Inflammatory macrophage (primary cell): ENCODE measurements at regions not wholly inside any gene's neighbourhood (a gene's known extent, or its start where the extent isn't known, plus 50 kb on each side); places are given as distances from the start of the nearest gene placed in this dataset.

Experiments
- DNase-seq, 2 donors: peaks; one replicate each; pipeline ENCODE4 v3.0.0-alpha.2; 2020 to 2022

GRCh38 chr7:95718577-95719410 lies 53.6 kb upstream of the DYNC1I1 start:
- peak in 1 of 2 donors; percentile 4 for DNase-seq

GRCh38 chr7:95716357-95717122 lies 55.8 kb upstream of the DYNC1I1 start:
- no peak for DNase-seq

- peak; percentile 21 to 30 for DNase-seq
Observed at GRCh38 chr7:95715274-95715673, 57.1 kb upstream of the DYNC1I1 start.

GRCh38 chr7:95710711-95711110 lies 61.6 kb upstream of the DYNC1I1 start:
- no peak for DNase-seq

- DNase-seq, result no peak
Observed at GRCh38 chr7:95700917-95701316, 71.4 kb upstream of the DYNC1I1 start.

GRCh38 chr7:95694334-95694733 lies 78.0 kb upstream of the DYNC1I1 start:
- no peak for DNase-seq

GRCh38 chr7:95693551-95694333 lies 78.6 kb upstream of the DYNC1I1 start:
- DNase-seq, result peak; percentile 15 to 18

- DNase-seq, result no peak
Observed at GRCh38 chr7:95691464-95691863, 80.9 kb upstream of the DYNC1I1 start.

- DNase-seq, result peak; percentile 39 to 42
Observed at GRCh38 chr7:95690367-95690947, 81.9 kb upstream of the DYNC1I1 start.

- DNase-seq, result no peak
Observed at GRCh38 chr7:95688931-95689495, 83.3 kb upstream of the DYNC1I1 start.

GRCh38 chr7:95687759-95688343 lies 84.5 kb upstream of the DYNC1I1 start:
- DNase-seq, result peak; percentile 40 to 43

- peak; percentile 56 to 75 for DNase-seq
Observed at GRCh38 chr7:95686109-95686508, 86.2 kb upstream of the DYNC1I1 start.

- DNase-seq, result no peak
Observed at GRCh38 chr7:95684505-95684904, 87.8 kb upstream of the DYNC1I1 start.

- peak; percentile 37 to 39 for DNase-seq
Observed at GRCh38 chr7:95684037-95684436, 87.7 kb upstream of the PDK4 start.

GRCh38 chr7:95682913-95683312 lies 86.6 kb upstream of the PDK4 start:
- DNase-seq, result peak in 1 of 2 donors; percentile 27

- DNase-seq, result no peak
Observed at GRCh38 chr7:95676691-95677090, 80.4 kb upstream of the PDK4 start.

- no peak for DNase-seq
Observed at GRCh38 chr7:95675632-95676031, 79.3 kb upstream of the PDK4 start.

GRCh38 chr7:95675016-95675415 lies 78.7 kb upstream of the PDK4 start:
- DNase-seq, result no peak

- DNase-seq, result no peak
Observed at GRCh38 chr7:95674101-95674500, 77.8 kb upstream of the PDK4 start.

GRCh38 chr7:95672434-95672833 lies 76.1 kb upstream of the PDK4 start:
- DNase-seq, result no peak

GRCh38 chr7:95669513-95669912 lies 73.2 kb upstream of the PDK4 start:
- no peak for DNase-seq

GRCh38 chr7:95668504-95669018 lies 72.2 kb upstream of the PDK4 start:
- no peak for DNase-seq
